OCI-LY1 (cell line): ENCODE measurements at regions not wholly inside any gene's neighbourhood (a gene's known extent, or its start where the extent isn't known, plus 50 kb on each side); places are given as distances from the start of the nearest gene placed in this dataset.

Experiments used
- EZH2 ChIP-seq: fragments of 200-600 bp; sonication (generic), shearing (Covaris generic); IDR thresholded peaks from 2 replicates; pipeline ENCODE4 v1.8.0; 2017; ENCODE audit warnings: borderline replicate concordance, mixed run types, mild to moderate bottlenecking, antibody characterized with exemption, low read length, moderate library complexity, mixed read lengths
- TF ChIP-seq, protein P1 (sequence below): fragments of 200-600 bp; sonication (generic), shearing (Covaris generic); IDR thresholded peaks from 2 replicates; pipeline ENCODE4 v1.5.1; 2017; ENCODE audit warnings: mild to moderate bottlenecking, antibody characterized with exemption, low read length, moderate library complexity, mixed read lengths

GRCh38 chr9:117587263-117587662, 116.9 kb upstream of the TLR4 start:
- TF ChIP-seq, protein P1, sequence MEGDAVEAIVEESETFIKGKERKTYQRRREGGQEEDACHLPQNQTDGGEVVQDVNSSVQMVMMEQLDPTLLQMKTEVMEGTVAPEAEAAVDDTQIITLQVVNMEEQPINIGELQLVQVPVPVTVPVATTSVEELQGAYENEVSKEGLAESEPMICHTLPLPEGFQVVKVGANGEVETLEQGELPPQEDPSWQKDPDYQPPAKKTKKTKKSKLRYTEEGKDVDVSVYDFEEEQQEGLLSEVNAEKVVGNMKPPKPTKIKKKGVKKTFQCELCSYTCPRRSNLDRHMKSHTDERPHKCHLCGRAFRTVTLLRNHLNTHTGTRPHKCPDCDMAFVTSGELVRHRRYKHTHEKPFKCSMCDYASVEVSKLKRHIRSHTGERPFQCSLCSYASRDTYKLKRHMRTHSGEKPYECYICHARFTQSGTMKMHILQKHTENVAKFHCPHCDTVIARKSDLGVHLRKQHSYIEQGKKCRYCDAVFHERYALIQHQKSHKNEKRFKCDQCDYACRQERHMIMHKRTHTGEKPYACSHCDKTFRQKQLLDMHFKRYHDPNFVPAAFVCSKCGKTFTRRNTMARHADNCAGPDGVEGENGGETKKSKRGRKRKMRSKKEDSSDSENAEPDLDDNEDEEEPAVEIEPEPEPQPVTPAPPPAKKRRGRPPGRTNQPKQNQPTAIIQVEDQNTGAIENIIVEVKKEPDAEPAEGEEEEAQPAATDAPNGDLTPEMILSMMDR: no peak
- no peak for TF ChIP-seq EZH2
